ENCODE measurements at regions not wholly inside any gene's neighbourhood (a gene's known extent, or its start where the extent isn't known, plus 50 kb on each side); places are given as distances from the start of the nearest gene placed in this dataset.

GRCh38 chr5:74122979-74123590 lies 497.1 kb downstream of the ARHGEF28 start:
- DNase-seq (ENCODE audit: low spot score): no peak

GRCh38 chr5:74122175-74122574 lies 496.2 kb downstream of the ARHGEF28 start:
- DNase-seq (ENCODE audit: low spot score): no peak

- no peak for DNase-seq (ENCODE audit: low spot score)
These were observed 494.6 kb downstream of the ARHGEF28 start for GRCh38 chr5:74120585-74120984.

- no peak for DNase-seq (ENCODE audit: low spot score)
These were observed 492.1 kb downstream of the ARHGEF28 start for GRCh38 chr5:74118071-74118470.

- no peak for DNase-seq (ENCODE audit: low spot score)
These were observed 491.0 kb downstream of the ARHGEF28 start for GRCh38 chr5:74116984-74117383.

GRCh38 chr5:74116266-74116665 lies 490.3 kb downstream of the ARHGEF28 start:
- no peak for DNase-seq (ENCODE audit: low spot score)

- no peak for DNase-seq (ENCODE audit: low spot score)
These were observed 487.9 kb downstream of the ARHGEF28 start for GRCh38 chr5:74113927-74114326.

GRCh38 chr5:74113196-74113540 lies 487.2 kb downstream of the ARHGEF28 start:
- DNase-seq (ENCODE audit: low spot score): no peak

GRCh38 chr5:74112372-74113195 lies 486.6 kb downstream of the ARHGEF28 start:
- no peak for DNase-seq (ENCODE audit: low spot score)

- DNase-seq (ENCODE audit: low spot score): no peak
These were observed 485.8 kb downstream of the ARHGEF28 start for GRCh38 chr5:74111764-74112163.

GRCh38 chr5:74109344-74109743 lies 483.3 kb downstream of the ARHGEF28 start:
- no peak for DNase-seq (ENCODE audit: low spot score)

GRCh38 chr5:74107899-74108298 lies 481.9 kb downstream of the ARHGEF28 start:
- DNase-seq (ENCODE audit: low spot score): no peak

- DNase-seq (ENCODE audit: low spot score): no peak
These were observed 479.3 kb downstream of the ARHGEF28 start for GRCh38 chr5:74105126-74105780.

GRCh38 chr5:74103131-74104023 lies 477.4 kb downstream of the ARHGEF28 start:
- no peak for DNase-seq (ENCODE audit: low spot score)

- no peak for DNase-seq (ENCODE audit: low spot score)
These were observed 474.3 kb downstream of the ARHGEF28 start for GRCh38 chr5:74100268-74100665.

- DNase-seq (ENCODE audit: low spot score): no peak
These were observed 473.7 kb downstream of the ARHGEF28 start for GRCh38 chr5:74099538-74100267.

- DNase-seq (ENCODE audit: low spot score): no peak
These were observed 472.9 kb downstream of the ARHGEF28 start for GRCh38 chr5:74098941-74099340.

- no peak for DNase-seq (ENCODE audit: low spot score)
These were observed 472.5 kb downstream of the ARHGEF28 start for GRCh38 chr5:74098456-74098855.

GRCh38 chr5:74096325-74096724 lies 470.3 kb downstream of the ARHGEF28 start:
- no peak for DNase-seq (ENCODE audit: low spot score)

- no peak for DNase-seq (ENCODE audit: low spot score)
These were observed 469.9 kb downstream of the ARHGEF28 start for GRCh38 chr5:74095871-74096270.

GRCh38 chr5:74094782-74095108 lies 468.7 kb downstream of the ARHGEF28 start:
- no peak for DNase-seq (ENCODE audit: low spot score)

Data from SW480 (cell line).